Duodenal mucosa (tissue), 2 donors: ENCODE measurements at regions not wholly inside any gene's neighbourhood (a gene's known extent, or its start where the extent isn't known, plus 50 kb on each side); places are given as distances from the start of the nearest gene placed in this dataset.

Experiments
- H3K27ac ChIP-seq: one replicate; pipeline ENCODE4 v1.7.0; 2013; ENCODE audit warnings: low read depth, low read length
- H3K27me3 ChIP-seq, 2 donors: one replicate each; pipeline ENCODE4 v1.7.0; 2013; ENCODE audit warnings: low read length in 2 of 2, control low read depth in 1 of 2; ENCODE audit not compliant: insufficient read depth in 2 of 2, control insufficient read depth in 1 of 2
- H3K36me3 ChIP-seq, 2 donors: one replicate each; pipeline ENCODE4 v1.7.0; 2013; ENCODE audit warnings: low read length in 2 of 2, control low read depth in 1 of 2; ENCODE audit not compliant: insufficient read depth in 2 of 2, control insufficient read depth in 1 of 2
- H3K4me1 ChIP-seq, 2 donors: one replicate each; pipeline ENCODE4 v1.7.0; 2013; ENCODE audit warnings: low read length in 2 of 2, control low read depth in 1 of 2; ENCODE audit not compliant: insufficient read depth in 2 of 2, control insufficient read depth in 1 of 2
- H3K4me3 ChIP-seq, 2 donors: one replicate each; pipeline ENCODE4 v1.7.0; 2013; ENCODE audit warnings: low read length in 2 of 2, low read depth in 1 of 2
- H3K9ac ChIP-seq, 2 donors: one replicate each; pipeline ENCODE4 v1.7.0; 2013; ENCODE audit warnings: low read length in 2 of 2, low read depth in 1 of 2
- H3K9me3 ChIP-seq, 2 donors: one replicate each; pipeline ENCODE4 v1.7.0; 2013; ENCODE audit warnings: low read length in 2 of 2, control low read depth in 1 of 2; ENCODE audit not compliant: control insufficient read depth in 1 of 2

DNA sequence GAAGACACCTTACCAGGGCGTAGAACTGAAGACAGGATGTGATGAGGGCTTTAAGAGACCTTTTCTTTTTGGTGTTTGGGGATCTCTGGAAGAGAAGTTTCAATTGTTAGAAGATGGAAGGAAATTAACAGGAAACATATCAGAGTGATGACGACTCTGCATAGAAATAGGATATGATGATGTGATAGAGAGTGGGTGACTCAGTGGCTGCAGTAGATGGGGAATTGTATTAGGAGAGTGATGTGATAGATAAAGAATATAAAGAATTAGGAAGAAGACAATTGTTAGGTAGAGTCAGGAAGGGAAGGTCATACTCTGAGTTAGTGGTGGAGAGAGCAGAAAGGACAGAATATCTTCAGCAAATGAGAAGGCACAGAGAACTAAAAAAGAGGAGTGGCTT, 593.9 kb downstream of the NYAP2 start:
- Histone ChIP-seq H3K9me3 (no peaks in the 10 kb centered on the region), H3K36me3 (no peaks in the 10 kb centered on the region), H3K9ac (no peak overlapping the region), H3K4me1 (peaks cover 0 to 3% of the 10 kb centered on the region in 2 donors), H3K27ac (no peak overlapping the region), H3K27me3 (no peaks in the 10 kb centered on the region), H3K4me3 (no peak overlapping the region)

- Histone ChIP-seq H3K4me1 (no peaks in the 10 kb centered on the region), H3K4me3 (no peak overlapping the region), H3K27me3 (no peaks in the 10 kb centered on the region), H3K9me3 (no peaks in the 10 kb centered on the region), H3K27ac (no peak overlapping the region), H3K9ac (no peak overlapping the region), H3K36me3 (no peaks in the 10 kb centered on the region)
Observed at GRCh38 chr2:225989809-225990208, 590.3 kb downstream of the NYAP2 start.

- H3K27ac ChIP-seq, result no peak overlapping the region
- H3K36me3 ChIP-seq, result no peaks in the 10 kb centered on the region
- H3K4me1 ChIP-seq, result no peaks in the 10 kb centered on the region
- H3K27me3 ChIP-seq, result no peaks in the 10 kb centered on the region
- no peak overlapping the region for H3K9ac ChIP-seq
- H3K9me3 ChIP-seq, result no peaks in the 10 kb centered on the region
- H3K4me3 ChIP-seq, result no peak overlapping the region
Observed at GRCh38 chr2:225980372-225980771, 580.9 kb downstream of the NYAP2 start.

DNA sequence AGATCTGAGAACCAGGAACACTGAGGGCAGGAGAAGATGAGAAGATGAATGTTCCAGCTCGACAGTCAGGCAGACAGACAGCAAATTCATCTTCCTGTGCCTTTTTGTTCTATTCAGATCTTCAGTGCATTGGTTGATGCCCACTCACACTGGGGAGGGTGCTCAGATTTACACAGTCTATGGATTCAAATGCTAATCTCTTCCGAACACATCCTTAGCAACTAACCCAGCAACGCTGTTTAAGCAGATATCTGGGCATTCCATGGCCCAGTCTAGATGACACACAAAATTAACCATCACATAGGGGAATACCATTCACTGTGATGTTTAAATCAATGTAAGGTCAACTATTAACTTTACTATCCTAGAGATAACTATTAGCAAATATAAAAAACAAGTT, 571.9 kb downstream of the NYAP2 start:
- Histone ChIP-seq H3K9ac (no peak overlapping the region), H3K27ac (no peak overlapping the region), H3K9me3 (no peaks in the 10 kb centered on the region), H3K36me3 (no peaks in the 10 kb centered on the region), H3K4me1 (no peaks in the 10 kb centered on the region), H3K27me3 (no peaks in the 10 kb centered on the region), H3K4me3 (no peak overlapping the region)

- no peak overlapping the region for H3K27ac ChIP-seq
- H3K36me3 ChIP-seq, result no peaks in the 10 kb centered on the region
- no peaks in the 10 kb centered on the region for H3K27me3 ChIP-seq
- no peak overlapping the region for H3K4me3 ChIP-seq
- no peaks in the 10 kb centered on the region for H3K9me3 ChIP-seq
- no peak overlapping the region for H3K9ac ChIP-seq
- H3K4me1 ChIP-seq, result no peaks in the 10 kb centered on the region
Observed at GRCh38 chr2:225948903-225949302, 549.4 kb downstream of the NYAP2 start.

- Histone ChIP-seq H3K36me3 (no peaks in the 10 kb centered on the region), H3K4me1 (no peaks in the 10 kb centered on the region), H3K4me3 (no peak overlapping the region), H3K9me3 (no peaks in the 10 kb centered on the region), H3K27me3 (no peaks in the 10 kb centered on the region), H3K27ac (no peak overlapping the region), H3K9ac (no peak overlapping the region)
Observed at GRCh38 chr2:225938991-225939390, 539.5 kb downstream of the NYAP2 start.

GRCh38 chr2:225937625-225938187, 538.2 kb downstream of the NYAP2 start:
- no peaks in the 10 kb centered on the region for H3K27me3 ChIP-seq
- H3K27ac ChIP-seq, result no peak overlapping the region
- no peak overlapping the region for H3K9ac ChIP-seq
- no peaks in the 10 kb centered on the region for H3K4me1 ChIP-seq
- no peaks in the 10 kb centered on the region for H3K9me3 ChIP-seq
- no peaks in the 10 kb centered on the region for H3K36me3 ChIP-seq
- H3K4me3 ChIP-seq, result no peak overlapping the region

DNA sequence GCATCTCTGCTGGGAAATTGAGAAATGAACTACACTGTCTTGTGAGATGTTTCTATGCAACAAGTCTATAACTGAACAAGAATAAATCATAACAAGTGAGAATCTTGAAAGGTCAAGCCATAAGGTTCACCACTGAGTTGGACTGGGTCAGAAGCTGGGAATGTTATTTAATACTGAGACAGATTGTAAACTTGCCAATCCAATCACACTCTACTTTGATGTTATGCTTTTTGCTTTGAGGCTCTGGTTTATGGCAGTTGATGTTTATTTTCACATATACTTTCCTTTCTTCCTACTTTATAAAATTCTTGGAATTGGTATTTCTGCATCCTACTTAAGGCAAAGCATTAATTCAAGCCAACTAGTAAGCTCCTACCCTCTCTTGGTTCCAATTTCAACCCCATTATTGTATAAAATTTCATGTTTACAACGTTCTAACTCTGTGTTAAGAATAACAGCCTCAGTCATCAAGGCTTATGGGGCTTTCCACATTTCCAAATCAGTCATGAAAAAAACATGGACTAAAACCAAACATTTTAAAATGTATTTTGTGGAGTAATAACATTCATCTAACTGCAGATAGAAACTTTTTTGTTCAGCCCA, 533.4 kb downstream of the NYAP2 start:
- Histone ChIP-seq H3K9ac (no peak overlapping the region), H3K4me3 (no peak overlapping the region), H3K9me3 (no peaks in the 10 kb centered on the region), H3K27me3 (no peaks in the 10 kb centered on the region), H3K4me1 (no peaks in the 10 kb centered on the region), H3K27ac (no peak overlapping the region), H3K36me3 (no peaks in the 10 kb centered on the region)

- Histone ChIP-seq H3K9ac (no peak overlapping the region), H3K4me1 (no peaks in the 10 kb centered on the region), H3K9me3 (no peaks in the 10 kb centered on the region), H3K27me3 (no peaks in the 10 kb centered on the region), H3K36me3 (no peaks in the 10 kb centered on the region), H3K27ac (no peak overlapping the region), H3K4me3 (no peak overlapping the region)
Observed at GRCh38 chr2:225930687-225931086, 531.2 kb downstream of the NYAP2 start.

- H3K9ac ChIP-seq, result no peak overlapping the region
- no peaks in the 10 kb centered on the region for H3K4me1 ChIP-seq
- H3K4me3 ChIP-seq, result no peak overlapping the region
Observed at GRCh38 chr2:225920621-225921220, 521.2 kb downstream of the NYAP2 start.

More at GRCh38 chr2:225920621-225921220, 521.2 kb downstream of the NYAP2 start:
- Histone ChIP-seq H3K27ac (no peak overlapping the region), H3K9me3 (no peaks in the 10 kb centered on the region), H3K36me3 (no peaks in the 10 kb centered on the region), H3K27me3 (no peaks in the 10 kb centered on the region)
